ENCODE measurements at regions not wholly inside any gene's neighbourhood (a gene's known extent, or its start where the extent isn't known, plus 50 kb on each side); places are given as distances from the start of the nearest gene placed in this dataset.

GRCh38 chr10:45561952-45562351 is 110.6 kb downstream of the ZFAND4 start:
- Mint-ChIP-seq H3K36me3 (ENCODE audit: insufficient read depth in 1 of 3, low read depth in 3 of 3) (peaks cover 6 to 16% (median 13%) of the 10 kb centered on the region in 3 experiments; a peak in 6 of 7 replicates), H3K27ac (peak overlapping the region in 1 of 3 experiments; percentile 6; a peak in 1 of 7 replicates), H3K4me3 (no peak overlapping the region), H3K27me3 (ENCODE audit: low read depth) (no peaks in the 10 kb centered on the region), H3K9me3 (peaks cover 5 to 12% of the 10 kb centered on the region in 2 experiments; a peak in 4 of 5 replicates), H3K4me1 (peaks cover 11 to 14% of the 10 kb centered on the region in 2 experiments)
- no peak for DNase-seq
- Histone ChIP-seq H2BK120ac (ENCODE audit: low read depth, low read length, poor library complexity, severe bottlenecking) (no peak overlapping the region), H3K14ac (ENCODE audit: insufficient read depth, low read length) (no peak overlapping the region), H2BK20ac (ENCODE audit: low read depth, low read length, poor library complexity, severe bottlenecking) (no peak overlapping the region), H3K23me2 (ENCODE audit: insufficient read length, low read depth, low read length, poor library complexity, severe bottlenecking) (no peaks in the 10 kb centered on the region), H3K9ac (ENCODE audit: extremely low read depth, insufficient read length, low read length) (no peak overlapping the region), H3K4me1 (ENCODE audit: insufficient read depth, low read length) (peaks cover 2% of the 10 kb centered on the region; the same call in 1 of the 2 replicates), H3K27ac (ENCODE audit: insufficient read length, low read depth, low read length) (no peak overlapping the region), H2AK5ac (ENCODE audit: insufficient read length, low read length) (no peak overlapping the region), H3K9me3 (ENCODE audit: control insufficient read depth, low read depth, low read length) (no peaks in the 10 kb centered on the region), H4K91ac (ENCODE audit: insufficient read length, low read depth, low read length) (no peak overlapping the region), H2BK5ac (ENCODE audit: insufficient read length, low read length) (no peak overlapping the region), H4K5ac (ENCODE audit: insufficient read length, low read depth, low read length) (no peak overlapping the region), H3K79me2 (ENCODE audit: insufficient read depth, low read length) (no peaks in the 10 kb centered on the region), H4K20me1 (ENCODE audit: control insufficient read depth, insufficient read depth, insufficient read length) (no peaks in the 10 kb centered on the region), H3K4ac (ENCODE audit: low read depth, low read length) (no peak overlapping the region), H2BK15ac (ENCODE audit: low read depth, low read length) (no peak overlapping the region), H3K4me2 (ENCODE audit: insufficient read depth, insufficient read length, low read length) (no peak overlapping the region), H3K79me1 (ENCODE audit: insufficient read depth, low read depth, low read length, poor library complexity, severe bottlenecking) (no peaks in the 10 kb centered on the region), H3K56ac (ENCODE audit: insufficient read length, low read depth, low read length) (no peak overlapping the region), H3K27me3 (ENCODE audit: insufficient read depth, low read length) (no peaks in the 10 kb centered on the region), H4K8ac (replicated peaks; ENCODE audit: insufficient read length, low read depth, low read length) (no peak overlapping the region), H2BK12ac (ENCODE audit: insufficient read length, low read depth, low read length) (no peak overlapping the region), H2AFZ (ENCODE audit: low read length) (no peak overlapping the region), H3K23ac (ENCODE audit: insufficient read length, low read depth, low read length) (no peak overlapping the region), H3K18ac (ENCODE audit: insufficient read length, low read depth, low read length) (no peak overlapping the region), H3T11ph (ENCODE audit: low read length) (no peak overlapping the region)
- TF ChIP-seq CTCF (conservative IDR thresholded peaks at IDR 0.05) = no peak
